NOMO-1 treated with DMSO at 0.1 percent for 48 hours (cell line): ENCODE measurements at regions not wholly inside any gene's neighbourhood (a gene's known extent, or its start where the extent isn't known, plus 50 kb on each side); places are given as distances from the start of the nearest gene placed in this dataset.
"Not testable (repeated sequence)": the region's sequence is repeated elsewhere in the genome, so short reads cannot be mapped to it uniquely, and the experiment has no call there.

Source experiments
- DNase-seq: peaks from one replicate; lab custom pipeline; 2025; ENCODE audit not compliant: unreplicated experiment; lab: John Stamatoyannopoulos, UW

- DNase-seq = no peak
Measured at GRCh38 chr10:106304056-106304455, 860.5 kb downstream of the SORCS1 start.

- no peak for DNase-seq
Measured at GRCh38 chr10:106302961-106303360, 861.5 kb downstream of the SORCS1 start.

- DNase-seq = no peak
Measured at GRCh38 chr10:106301146-106301545, 863.4 kb downstream of the SORCS1 start.

GRCh38 chr10:106296750-106297392, 867.6 kb downstream of the SORCS1 start:
- DNase-seq = no peak

GRCh38 chr10:106284802-106285587, 879.5 kb downstream of the SORCS1 start:
- DNase-seq = no peak

GRCh38 chr10:106280896-106281460, 883.5 kb downstream of the SORCS1 start:
- DNase-seq = no peak

- no peak for DNase-seq
Measured at GRCh38 chr10:106278383-106278782, 886.1 kb downstream of the SORCS1 start.

GRCh38 chr10:106271237-106271636, 893.3 kb downstream of the SORCS1 start:
- no peak for DNase-seq

GRCh38 chr10:106268000-106268399, 896.5 kb downstream of the SORCS1 start:
- no peak for DNase-seq

- DNase-seq = no peak
Measured at GRCh38 chr10:106267591-106267990, 896.9 kb downstream of the SORCS1 start.

- DNase-seq = not testable (repeated sequence)
Measured at GRCh38 chr10:106257432-106257831, 907.1 kb downstream of the SORCS1 start.

- no peak for DNase-seq
Measured at GRCh38 chr10:106255111-106255678, 909.3 kb downstream of the SORCS1 start.

GRCh38 chr10:106254071-106254470, 910.4 kb downstream of the SORCS1 start:
- no peak for DNase-seq

GRCh38 chr10:106252541-106252940, 912.0 kb downstream of the SORCS1 start:
- DNase-seq = no peak

GRCh38 chr10:106251573-106251972, 912.9 kb downstream of the SORCS1 start:
- DNase-seq = no peak

- DNase-seq = no peak
Measured at GRCh38 chr10:106242301-106242700, 922.2 kb downstream of the SORCS1 start.

GRCh38 chr10:106226828-106227227, 937.7 kb downstream of the SORCS1 start:
- no peak for DNase-seq

- DNase-seq = no peak
Measured at GRCh38 chr10:106226142-106226541, 938.4 kb downstream of the SORCS1 start.

- no peak for DNase-seq
Measured at GRCh38 chr10:106224676-106225075, 939.8 kb downstream of the SORCS1 start.

- no peak for DNase-seq
Measured at GRCh38 chr10:106217627-106218026, 946.9 kb downstream of the SORCS1 start.

GRCh38 chr10:106216085-106216484, 948.4 kb downstream of the SORCS1 start:
- DNase-seq = no peak

- no peak for DNase-seq
Measured at GRCh38 chr10:106214243-106214642, 950.3 kb downstream of the SORCS1 start.
